ENCODE measurements at regions not wholly inside any gene's neighbourhood (a gene's known extent, or its start where the extent isn't known, plus 50 kb on each side); places are given as distances from the start of the nearest gene placed in this dataset.
"Not testable (repeated sequence)": the region's sequence is repeated elsewhere in the genome, so short reads cannot be mapped to it uniquely, and the experiment has no call there.

- no peak for DNase-seq
These were observed 353.6 kb upstream of the AUTS2 start for GRCh38 chr7:69244701-69245100.

GRCh38 chr7:69245646-69246045 is 352.6 kb upstream of the AUTS2 start:
- peak; percentile 81 for DNase-seq

GRCh38 chr7:69246758-69247157 is 351.5 kb upstream of the AUTS2 start:
- DNase-seq, result no peak

GRCh38 chr7:69248382-69248828 is 349.9 kb upstream of the AUTS2 start:
- DNase-seq, result not testable (repeated sequence)

GRCh38 chr7:69250958-69251357 is 347.3 kb upstream of the AUTS2 start:
- DNase-seq, result no peak

GRCh38 chr7:69254643-69255042 is 343.6 kb upstream of the AUTS2 start:
- no peak for DNase-seq

GRCh38 chr7:69256634-69257081 is 341.6 kb upstream of the AUTS2 start:
- no peak for DNase-seq

- no peak for DNase-seq
These were observed 340.7 kb upstream of the AUTS2 start for GRCh38 chr7:69257592-69257991.

- no peak for DNase-seq
These were observed 338.8 kb upstream of the AUTS2 start for GRCh38 chr7:69259445-69259844.

- DNase-seq, result no peak
These were observed 338.3 kb upstream of the AUTS2 start for GRCh38 chr7:69260023-69260422.

GRCh38 chr7:69263550-69263949 is 334.7 kb upstream of the AUTS2 start:
- DNase-seq, result no peak

- DNase-seq, result no peak
These were observed 328.5 kb upstream of the AUTS2 start for GRCh38 chr7:69269806-69270205.

GRCh38 chr7:69272101-69272500 is 326.2 kb upstream of the AUTS2 start:
- DNase-seq, result no peak

- no peak for DNase-seq
These were observed 322.1 kb upstream of the AUTS2 start for GRCh38 chr7:69276011-69276729.

- DNase-seq, result no peak
These were observed 320.9 kb upstream of the AUTS2 start for GRCh38 chr7:69277366-69277765.

GRCh38 chr7:69282946-69283345 is 315.3 kb upstream of the AUTS2 start:
- DNase-seq, result no peak

- no peak for DNase-seq
These were observed 314.9 kb upstream of the AUTS2 start for GRCh38 chr7:69283421-69283820.

- no peak for DNase-seq
These were observed 312.4 kb upstream of the AUTS2 start for GRCh38 chr7:69285854-69286253.

- no peak for DNase-seq
These were observed 302.3 kb upstream of the AUTS2 start for GRCh38 chr7:69295977-69296376.

- no peak for DNase-seq
These were observed 297.0 kb upstream of the AUTS2 start for GRCh38 chr7:69301253-69301652.

- DNase-seq, result no peak
These were observed 288.7 kb upstream of the AUTS2 start for GRCh38 chr7:69309601-69310000.

- DNase-seq, result no peak
These were observed 286.8 kb upstream of the AUTS2 start for GRCh38 chr7:69311489-69311888.

- not testable (repeated sequence) for DNase-seq
These were observed 284.4 kb upstream of the AUTS2 start for GRCh38 chr7:69313852-69314251.

GRCh38 chr7:69318794-69319193 is 279.5 kb upstream of the AUTS2 start:
- DNase-seq, result no peak

- no peak for DNase-seq
These were observed 269.8 kb upstream of the AUTS2 start for GRCh38 chr7:69328516-69328915.

All from islet precursor cell (in vitro differentiated cells).